ENCODE measurements at regions not wholly inside any gene's neighbourhood (a gene's known extent, or its start where the extent isn't known, plus 50 kb on each side); places are given as distances from the start of the nearest gene placed in this dataset.

GRCh38 chr1:193634876-193635275 lies 448.5 kb upstream of the B3GALT2 start:
- no peak overlapping the region for H3K4me3 ChIP-seq (ENCODE audit: low read length)
- no peak for DNase-seq (ENCODE audit: low read depth)
- no peak for TF ChIP-seq CTCF (conservative IDR thresholded peaks at IDR 0.05; ENCODE audit: low read length)

- TF ChIP-seq CTCF (conservative IDR thresholded peaks at IDR 0.05; ENCODE audit: low read length): no peak
- no peak overlapping the region for H3K4me3 ChIP-seq (ENCODE audit: low read length)
- DNase-seq (ENCODE audit: low read depth): no peak
Observed at GRCh38 chr1:193634470-193634869, 448.1 kb upstream of the B3GALT2 start.

- no peak for TF ChIP-seq CTCF (conservative IDR thresholded peaks at IDR 0.05; ENCODE audit: low read length)
- DNase-seq (ENCODE audit: low read depth): no peak
- H3K4me3 ChIP-seq (ENCODE audit: low read length): no peak overlapping the region
Observed at GRCh38 chr1:193633991-193634390, 447.6 kb upstream of the B3GALT2 start.

GRCh38 chr1:193633093-193633492 lies 446.7 kb upstream of the B3GALT2 start:
- no peak overlapping the region for H3K4me3 ChIP-seq (ENCODE audit: low read length)
- no peak for DNase-seq (ENCODE audit: low read depth)
- no peak for TF ChIP-seq CTCF (conservative IDR thresholded peaks at IDR 0.05; ENCODE audit: low read length)

GRCh38 chr1:193631306-193631705 lies 444.9 kb upstream of the B3GALT2 start:
- no peak for DNase-seq (ENCODE audit: low read depth)
- TF ChIP-seq CTCF (conservative IDR thresholded peaks at IDR 0.05; ENCODE audit: low read length): no peak
- H3K4me3 ChIP-seq (ENCODE audit: low read length): no peak overlapping the region

GRCh38 chr1:193629875-193630274 lies 443.5 kb upstream of the B3GALT2 start:
- DNase-seq (ENCODE audit: low read depth): no peak
- no peak overlapping the region for H3K4me3 ChIP-seq (ENCODE audit: low read length)
- no peak for TF ChIP-seq CTCF (conservative IDR thresholded peaks at IDR 0.05; ENCODE audit: low read length)

GRCh38 chr1:193626695-193627094 lies 440.3 kb upstream of the B3GALT2 start:
- no peak overlapping the region for H3K4me3 ChIP-seq (ENCODE audit: low read length)
- no peak for DNase-seq (ENCODE audit: low read depth)
- no peak for TF ChIP-seq CTCF (conservative IDR thresholded peaks at IDR 0.05; ENCODE audit: low read length)
